ENCODE measurements at regions not wholly inside any gene's neighbourhood (a gene's known extent, or its start where the extent isn't known, plus 50 kb on each side); places are given as distances from the start of the nearest gene placed in this dataset.

DNA sequence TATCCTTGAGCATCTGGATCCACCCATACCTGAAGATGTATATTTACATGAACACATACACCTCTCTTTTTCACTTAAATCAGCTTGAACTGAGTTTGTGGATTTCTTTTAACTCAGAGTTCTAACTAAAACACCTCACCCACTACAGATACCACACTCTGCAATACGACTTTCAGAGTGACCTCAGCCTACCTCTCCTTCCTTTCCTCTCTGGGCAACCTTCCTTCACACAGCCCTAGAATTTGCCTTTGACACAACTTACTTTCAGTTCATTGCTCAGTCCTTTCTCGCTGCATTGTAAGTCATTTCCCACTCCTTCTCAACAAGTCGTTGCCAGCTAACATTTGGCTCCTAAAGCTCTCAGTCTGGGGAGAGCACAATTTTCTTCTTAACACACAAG is 151.9 kb upstream of the IRX3 start:
- TF ChIP-seq, protein P1, sequence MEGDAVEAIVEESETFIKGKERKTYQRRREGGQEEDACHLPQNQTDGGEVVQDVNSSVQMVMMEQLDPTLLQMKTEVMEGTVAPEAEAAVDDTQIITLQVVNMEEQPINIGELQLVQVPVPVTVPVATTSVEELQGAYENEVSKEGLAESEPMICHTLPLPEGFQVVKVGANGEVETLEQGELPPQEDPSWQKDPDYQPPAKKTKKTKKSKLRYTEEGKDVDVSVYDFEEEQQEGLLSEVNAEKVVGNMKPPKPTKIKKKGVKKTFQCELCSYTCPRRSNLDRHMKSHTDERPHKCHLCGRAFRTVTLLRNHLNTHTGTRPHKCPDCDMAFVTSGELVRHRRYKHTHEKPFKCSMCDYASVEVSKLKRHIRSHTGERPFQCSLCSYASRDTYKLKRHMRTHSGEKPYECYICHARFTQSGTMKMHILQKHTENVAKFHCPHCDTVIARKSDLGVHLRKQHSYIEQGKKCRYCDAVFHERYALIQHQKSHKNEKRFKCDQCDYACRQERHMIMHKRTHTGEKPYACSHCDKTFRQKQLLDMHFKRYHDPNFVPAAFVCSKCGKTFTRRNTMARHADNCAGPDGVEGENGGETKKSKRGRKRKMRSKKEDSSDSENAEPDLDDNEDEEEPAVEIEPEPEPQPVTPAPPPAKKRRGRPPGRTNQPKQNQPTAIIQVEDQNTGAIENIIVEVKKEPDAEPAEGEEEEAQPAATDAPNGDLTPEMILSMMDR (IDR thresholded peaks at IDR 0.05) = no peak
- TF ChIP-seq EP300 (IDR thresholded peaks at IDR 0.05) = no peak

Measured in ovary (tissue), 3 donors.